ENCODE measurements at regions not wholly inside any gene's neighbourhood (a gene's known extent, or its start where the extent isn't known, plus 50 kb on each side); places are given as distances from the start of the nearest gene placed in this dataset.
"Not testable (repeated sequence)": the region's sequence is repeated elsewhere in the genome, so short reads cannot be mapped to it uniquely, and the experiment has no call there.

- H3K4me3 ChIP-seq (ENCODE audit: low read depth, poor library complexity, severe bottlenecking): no peak overlapping the region
- TF ChIP-seq POLR2A (IDR thresholded peaks at IDR 0.05) (no peak), CTCF (IDR thresholded peaks at IDR 0.05) (no peak)
- no peak for DNase-seq (ENCODE audit: low spot score in 2 of 2)
- WGBS, 2 donors: 1 to 5% methylated on average over 3 of the region's 3 CpGs
- intact Hi-C loops (cut with DNase I; ENCODE audit: low total_unique reads): no loop called here
These were observed 212.0 kb upstream of the KIF2A start for GRCh38 chr5:62093976-62094375.

- TF ChIP-seq CTCF (IDR thresholded peaks at IDR 0.05): no peak
- TF ChIP-seq POLR2A (IDR thresholded peaks at IDR 0.05): no peak
- H3K4me3 ChIP-seq (ENCODE audit: low read depth, poor library complexity, severe bottlenecking): no peak overlapping the region
- no peak for DNase-seq (ENCODE audit: low spot score in 2 of 2)
- intact Hi-C loops (cut with DNase I; ENCODE audit: low total_unique reads): no loop called here
- 95 to 96% methylated on average over 5 of the region's 5 CpGs for WGBS, 2 donors
These were observed 208.6 kb upstream of the KIF2A start for GRCh38 chr5:62097361-62097760.

GRCh38 chr5:62100201-62100600 is 205.8 kb upstream of the KIF2A start:
- 45 to 50% methylated on average over 4 of the region's 4 CpGs for WGBS, 2 donors
- no peak for TF ChIP-seq POLR2A (IDR thresholded peaks at IDR 0.05)
- no peak for TF ChIP-seq CTCF (IDR thresholded peaks at IDR 0.05)
- DNase-seq (ENCODE audit: low spot score in 2 of 2): no peak
- intact Hi-C loops (cut with DNase I; ENCODE audit: low total_unique reads): no loop called here
- H3K4me3 ChIP-seq (ENCODE audit: low read depth, poor library complexity, severe bottlenecking): no peak overlapping the region

GRCh38 chr5:62103863-62104262 is 202.1 kb upstream of the KIF2A start:
- H3K4me3 ChIP-seq (ENCODE audit: low read depth, poor library complexity, severe bottlenecking); intact Hi-C loops (cut with DNase I; ENCODE audit: low total_unique reads); DNase-seq (ENCODE audit: low spot score in 2 of 2): not testable (repeated sequence)
- WGBS, 2 donors: 90 to 92% methylated on average over 4 of the region's 4 CpGs

GRCh38 chr5:62111428-62111827 is 194.6 kb upstream of the KIF2A start:
- intact Hi-C loops (cut with DNase I; ENCODE audit: low total_unique reads): no loop called here
- no peak for TF ChIP-seq CTCF (IDR thresholded peaks at IDR 0.05)
- TF ChIP-seq POLR2A (IDR thresholded peaks at IDR 0.05): no peak
- H3K4me3 ChIP-seq (ENCODE audit: low read depth, poor library complexity, severe bottlenecking): no peak overlapping the region
- no peak for DNase-seq (ENCODE audit: low spot score in 2 of 2)

GRCh38 chr5:62112689-62113228 is 193.2 kb upstream of the KIF2A start:
- no peak for DNase-seq (ENCODE audit: low spot score in 2 of 2)
- H3K4me3 ChIP-seq (ENCODE audit: low read depth, poor library complexity, severe bottlenecking): no peak overlapping the region
- 70 to 80% methylated on average over 2 of the region's 2 CpGs for WGBS, 2 donors
- TF ChIP-seq POLR2A (IDR thresholded peaks at IDR 0.05) (no peak), CTCF (IDR thresholded peaks at IDR 0.05) (no peak)
- intact Hi-C loops (cut with DNase I; ENCODE audit: low total_unique reads): no loop called here

All from lower leg skin (tissue), 4 donors.